GM21390 (cell line): ENCODE measurements at regions not wholly inside any gene's neighbourhood (a gene's known extent, or its start where the extent isn't known, plus 50 kb on each side); places are given as distances from the start of the nearest gene placed in this dataset.
"Not testable (repeated sequence)": the region's sequence is repeated elsewhere in the genome, so short reads cannot be mapped to it uniquely, and the experiment has no call there.

ENCODE experiments used
- ATAC-seq: cut with Tn5 transposase; IDR thresholded peaks from one replicate; pipeline ENCODE4 v1.9.1; 2021; ENCODE audit not compliant: unreplicated experiment

DNA sequence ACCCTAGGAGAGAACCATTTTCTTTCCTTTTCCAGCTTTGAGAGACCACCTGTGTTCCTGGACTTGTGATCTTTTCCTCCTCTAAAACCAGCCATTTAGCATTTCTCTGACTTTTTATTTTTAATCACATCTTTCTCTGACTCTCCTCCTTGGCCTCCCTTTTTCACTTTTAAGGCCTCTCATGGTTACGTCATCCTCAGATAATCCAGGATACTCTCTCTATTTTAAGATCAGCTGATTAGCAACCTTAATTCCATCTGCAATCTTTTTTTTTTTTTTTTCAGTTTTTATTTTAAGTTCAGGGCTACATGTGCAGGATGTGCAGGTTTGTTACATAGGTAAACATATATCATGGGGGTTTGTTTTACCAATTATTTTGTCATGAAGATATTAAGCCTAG is 54.0 kb downstream of the RFPL4B start:
- no peak for ATAC-seq

DNA sequence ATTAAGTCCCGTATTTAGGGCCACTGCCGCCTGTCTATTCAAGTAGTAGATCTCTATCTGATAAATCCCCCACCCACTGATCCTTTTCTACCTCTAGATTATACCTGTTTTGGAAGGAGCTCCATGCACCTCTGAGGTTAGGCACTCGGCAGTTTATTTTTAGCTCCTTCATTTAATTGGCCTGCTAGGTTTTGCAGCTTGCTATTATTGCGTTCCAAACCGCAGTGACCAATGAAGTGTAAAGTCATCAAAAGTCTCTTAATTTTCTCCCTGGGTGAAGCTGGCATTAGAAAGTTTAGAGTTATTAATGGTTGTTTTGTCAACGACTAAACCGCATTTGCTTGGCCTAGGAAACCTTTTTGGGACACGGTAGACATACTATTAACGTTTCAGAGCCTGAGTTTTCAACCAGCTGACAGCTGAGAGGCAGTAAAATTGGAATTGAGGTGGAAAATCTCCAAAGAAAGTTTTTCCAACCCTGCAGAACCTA is 60.0 kb downstream of the RFPL4B start:
- ATAC-seq, result no peak

DNA sequence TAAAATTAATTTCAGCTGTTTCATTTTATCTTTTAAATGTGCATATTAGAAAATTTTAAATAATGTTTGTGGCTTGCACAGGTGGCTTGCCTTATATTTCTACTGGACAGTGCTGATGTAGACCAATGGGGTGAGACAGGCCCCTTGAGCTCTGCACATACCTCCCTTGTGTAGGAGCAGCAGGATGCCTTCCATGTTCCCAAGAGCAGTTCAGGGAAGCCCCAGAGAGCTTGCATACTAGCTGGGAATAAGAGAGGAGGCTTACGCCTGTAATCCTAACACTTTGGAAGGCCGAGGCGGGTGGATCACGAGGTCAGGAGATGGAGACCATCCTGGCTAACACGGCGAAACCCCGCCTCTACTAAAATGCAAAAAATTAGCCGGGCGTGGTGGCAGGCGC is 61.4 kb downstream of the RFPL4B start:
- ATAC-seq, result no peak

DNA sequence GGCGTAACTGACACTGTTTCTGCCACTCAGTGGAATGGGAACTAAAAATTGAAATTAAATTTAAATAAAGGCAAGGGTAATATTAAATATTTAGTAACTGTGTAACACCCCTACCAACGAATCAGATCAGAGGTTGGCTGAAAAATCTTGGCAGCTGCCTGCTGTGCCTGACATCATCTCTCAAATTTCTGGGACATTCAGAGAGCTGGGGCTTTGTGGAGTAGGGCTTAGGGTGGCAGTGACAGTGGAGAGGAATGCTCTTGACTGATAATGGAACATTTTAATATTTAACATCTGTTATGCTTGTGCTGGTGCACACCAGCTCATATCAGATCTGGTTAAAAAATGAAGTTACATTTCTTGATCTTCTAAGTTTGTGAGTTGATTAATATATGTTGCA is 62.2 kb downstream of the RFPL4B start:
- no peak for ATAC-seq

DNA sequence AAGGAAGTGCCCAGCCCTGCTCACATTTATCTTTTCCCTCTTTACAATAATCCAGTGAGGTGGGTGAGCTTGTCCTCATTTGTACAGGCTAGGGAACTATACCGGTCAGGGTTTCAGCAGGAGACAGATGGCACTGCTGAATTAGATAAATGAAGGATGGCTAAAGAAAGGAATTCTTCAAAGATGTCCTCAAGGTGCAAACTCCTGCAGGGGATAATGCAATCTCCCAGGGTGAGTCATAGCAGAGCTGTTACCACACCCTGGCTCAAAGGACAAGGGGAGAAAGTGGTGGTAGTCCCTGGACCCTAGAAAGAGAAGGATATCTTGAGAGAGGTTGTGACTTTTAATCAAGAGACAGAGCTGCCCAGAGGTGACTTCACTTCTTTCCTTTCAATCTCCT is 66.7 kb downstream of the RFPL4B start:
- no peak for ATAC-seq

DNA sequence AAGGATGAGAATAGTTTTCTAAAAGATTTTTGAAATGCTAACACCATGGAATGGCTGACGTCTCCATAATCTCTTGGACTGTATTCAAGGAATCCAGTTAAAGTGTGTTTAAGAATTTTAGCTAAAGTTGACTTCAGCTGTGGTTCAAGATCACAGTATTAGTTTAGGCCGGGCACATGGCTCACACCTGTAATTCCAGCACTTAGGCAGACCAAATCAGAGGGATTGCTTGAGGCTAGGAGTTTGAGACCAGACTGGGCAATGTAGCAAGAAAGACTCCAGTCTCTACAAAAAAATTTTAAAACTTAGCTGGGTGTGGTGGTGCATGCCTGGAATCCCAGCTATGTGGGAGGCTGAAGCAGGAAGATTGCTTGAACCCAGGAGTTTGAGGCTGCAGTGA is 68.2 kb downstream of the RFPL4B start:
- no peak for ATAC-seq

DNA sequence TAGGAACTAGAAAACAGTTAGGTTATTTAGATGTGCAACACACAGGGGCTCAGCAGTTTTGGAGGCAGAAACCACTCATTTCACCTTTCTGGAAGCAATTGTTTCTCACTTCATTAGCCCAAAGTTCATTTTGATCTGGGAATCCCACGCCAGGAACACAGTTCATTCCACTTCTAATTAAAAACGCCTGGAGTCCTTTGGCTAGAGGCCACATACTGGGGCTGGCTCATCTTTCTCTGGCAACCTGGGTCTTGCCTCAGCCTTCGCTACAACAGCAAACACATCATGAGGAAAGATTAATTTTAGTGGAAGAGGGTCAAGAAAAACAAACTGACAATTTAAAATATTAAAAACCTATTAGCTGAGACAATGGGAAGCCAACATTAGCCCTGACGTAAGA is 69.7 kb downstream of the RFPL4B start:
- no peak for ATAC-seq

DNA sequence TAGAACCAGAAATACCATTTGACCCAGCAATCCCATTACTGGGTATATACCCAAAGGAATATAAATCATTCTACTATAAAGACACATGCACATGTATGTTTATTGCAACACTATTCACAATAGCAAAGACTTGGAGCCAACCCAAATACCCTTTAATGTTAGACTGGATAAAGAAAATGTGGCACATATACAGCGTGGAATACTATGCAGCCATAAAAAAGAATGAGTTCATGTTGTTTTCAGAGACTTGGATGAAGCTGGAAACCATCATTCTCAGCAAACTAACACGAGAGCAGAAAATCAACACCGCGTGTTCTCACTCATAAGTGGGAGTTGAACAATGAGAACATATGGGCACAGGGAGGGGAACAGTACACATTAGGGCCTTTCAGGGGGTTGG is 79.9 kb downstream of the RFPL4B start:
- not testable (repeated sequence) for ATAC-seq

DNA sequence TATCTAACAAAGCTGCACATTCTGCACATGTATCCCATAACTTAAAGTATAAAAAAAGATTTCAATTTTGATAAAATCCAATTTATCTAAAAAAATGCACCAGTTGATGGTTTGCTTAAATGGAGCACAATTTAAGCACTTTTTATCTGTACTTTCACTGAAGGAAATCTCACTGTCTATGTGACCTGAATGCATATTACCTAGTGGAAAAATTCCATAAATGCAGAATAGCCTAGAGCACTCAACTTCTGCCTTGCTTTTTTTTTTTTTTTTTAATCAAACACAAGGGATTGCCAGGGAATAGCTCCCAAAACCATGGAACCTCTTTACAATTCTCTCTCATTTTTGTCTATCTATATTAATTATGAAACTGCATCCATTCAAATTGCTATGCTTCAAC is 80.4 kb downstream of the RFPL4B start:
- no peak for ATAC-seq

DNA sequence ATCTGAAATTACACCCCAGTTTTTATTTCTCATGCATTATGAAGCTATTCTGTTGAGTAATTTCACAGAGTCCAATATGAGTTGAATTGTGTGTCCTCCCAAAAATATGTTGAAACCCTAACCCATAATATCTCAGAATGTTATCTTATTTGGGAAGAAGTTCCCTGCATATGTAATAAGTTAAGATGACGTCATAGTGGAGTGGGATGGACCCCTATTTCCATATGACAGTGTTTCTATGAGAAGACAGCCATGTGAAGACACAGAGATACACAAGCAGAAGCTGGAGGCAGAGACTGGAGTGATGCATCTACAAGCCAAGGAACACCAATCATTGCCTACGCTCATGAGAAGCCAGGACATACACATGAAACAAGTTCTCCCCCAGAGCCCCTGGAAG is 81.3 kb downstream of the RFPL4B start:
- no peak for ATAC-seq

DNA sequence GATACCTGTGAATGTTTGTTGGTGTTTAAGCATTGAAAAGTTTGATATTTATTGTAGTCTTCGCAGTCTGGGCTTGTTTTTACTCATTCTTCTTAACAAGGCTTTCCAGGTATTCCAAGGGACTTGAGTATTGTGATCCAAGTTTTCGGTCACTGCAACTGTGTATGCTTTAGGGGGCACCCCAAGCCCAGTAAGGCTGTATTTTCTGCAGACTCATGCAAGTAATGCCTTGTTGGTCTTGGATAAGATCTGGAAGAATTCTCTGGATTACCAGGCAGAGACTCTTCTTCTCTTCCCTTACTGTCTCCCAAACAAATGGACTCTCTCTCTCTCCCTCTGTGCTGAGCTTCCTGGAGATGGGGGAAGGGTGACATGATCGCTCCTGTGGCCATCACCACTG is 82.1 kb downstream of the RFPL4B start:
- no peak for ATAC-seq

DNA sequence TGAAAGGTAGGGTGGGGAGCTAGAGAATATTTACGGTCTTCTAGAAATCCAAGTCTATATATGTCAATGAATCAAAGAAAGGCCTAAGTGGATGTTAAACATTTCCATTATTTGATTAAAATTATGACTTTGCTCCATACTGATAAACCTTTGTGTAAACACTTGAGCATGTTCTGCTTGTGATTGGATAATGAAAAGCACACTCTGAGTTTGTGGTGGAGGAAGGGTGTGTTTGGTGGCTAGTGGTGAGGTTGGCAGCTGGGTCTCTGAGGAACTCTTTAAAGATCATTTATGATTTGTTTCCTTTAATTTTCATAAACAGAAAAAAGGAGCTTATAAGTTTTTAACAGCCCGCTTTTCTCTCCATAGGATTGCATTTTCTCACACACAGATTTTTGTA is 84.7 kb downstream of the RFPL4B start:
- no peak for ATAC-seq

DNA sequence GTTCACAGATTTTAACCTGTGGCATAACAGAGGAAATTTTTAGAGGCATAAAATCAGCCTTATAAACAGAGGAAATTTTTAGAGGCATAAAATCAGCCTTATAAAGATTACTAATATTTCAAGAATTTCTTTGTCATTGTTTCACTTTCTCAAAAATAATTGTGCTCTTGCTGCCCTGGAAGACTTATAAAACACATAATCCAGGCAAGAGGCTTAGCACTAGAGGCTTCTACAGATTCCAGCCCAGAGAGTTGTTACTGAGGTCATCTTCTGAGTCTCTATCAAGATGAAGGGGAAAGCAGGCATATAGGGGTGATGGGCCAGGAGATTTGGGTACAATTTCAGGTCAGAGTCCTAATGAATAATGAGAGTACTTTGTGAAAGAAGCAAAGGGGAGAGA is 85.7 kb downstream of the RFPL4B start:
- ATAC-seq, result no peak

DNA sequence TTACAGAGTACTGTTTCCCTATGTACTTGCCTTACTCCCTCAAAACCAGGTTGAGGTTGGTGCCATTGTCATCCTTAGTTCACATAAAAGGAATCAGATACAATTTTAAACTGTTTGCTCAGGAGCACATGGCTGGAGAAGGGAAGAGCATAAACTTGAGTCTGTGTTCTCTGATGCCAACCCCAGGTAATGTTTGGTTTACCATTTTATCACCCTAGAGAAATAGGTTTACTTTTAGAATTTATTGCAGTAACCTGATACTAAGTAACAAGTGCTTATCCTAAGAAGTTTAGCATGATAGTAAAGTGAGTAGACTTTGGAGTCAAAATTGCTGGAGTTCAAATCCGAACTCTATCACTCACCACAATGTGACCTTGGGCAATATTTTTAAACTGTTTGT is 86.3 kb downstream of the RFPL4B start:
- ATAC-seq, result no peak

DNA sequence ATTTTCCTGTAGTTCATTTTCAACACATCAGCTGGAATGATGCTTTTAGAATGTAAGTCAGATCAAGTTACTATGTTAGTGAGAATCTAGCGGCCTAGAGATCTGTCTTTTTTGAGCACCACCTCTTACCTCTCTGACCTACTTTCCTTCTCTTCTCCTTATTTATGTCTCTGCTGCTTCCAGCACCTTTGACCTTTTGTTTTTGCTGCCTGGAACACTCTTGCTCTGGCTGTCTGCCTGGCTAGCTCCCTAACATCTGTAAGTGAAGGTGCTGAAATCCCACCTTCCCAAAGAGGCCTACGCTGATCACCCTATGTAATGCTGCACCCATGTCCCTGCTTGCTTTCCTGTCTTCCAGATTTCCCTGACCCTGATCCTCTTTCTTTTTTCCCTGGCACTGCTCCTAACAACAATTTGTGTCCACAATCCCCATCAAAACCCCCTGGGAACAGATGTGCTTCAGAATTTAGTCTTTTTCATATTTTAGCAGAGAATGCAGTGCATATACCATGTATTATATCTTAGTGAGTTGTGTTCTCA is 87.8 kb downstream of the RFPL4B start:
- no peak for ATAC-seq

DNA sequence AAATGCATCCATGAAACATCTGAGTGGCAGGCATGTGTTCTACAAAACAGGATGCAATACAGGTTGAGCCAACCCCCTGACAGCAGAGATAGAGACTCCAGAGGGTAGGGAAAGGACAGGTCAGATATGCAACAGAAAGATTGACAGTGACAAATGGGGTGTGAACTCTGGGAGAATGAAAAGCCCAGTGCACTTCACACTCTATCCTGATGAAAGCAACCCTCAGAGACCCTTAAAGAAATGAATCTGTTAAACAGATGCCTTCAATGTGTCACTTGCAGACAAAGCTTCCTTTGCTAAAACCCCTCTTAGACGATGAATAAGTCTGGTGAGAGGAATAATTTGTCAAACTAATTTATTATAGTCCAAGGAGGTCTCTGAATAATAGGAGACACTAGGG is 89.9 kb downstream of the RFPL4B start:
- ATAC-seq, result no peak

DNA sequence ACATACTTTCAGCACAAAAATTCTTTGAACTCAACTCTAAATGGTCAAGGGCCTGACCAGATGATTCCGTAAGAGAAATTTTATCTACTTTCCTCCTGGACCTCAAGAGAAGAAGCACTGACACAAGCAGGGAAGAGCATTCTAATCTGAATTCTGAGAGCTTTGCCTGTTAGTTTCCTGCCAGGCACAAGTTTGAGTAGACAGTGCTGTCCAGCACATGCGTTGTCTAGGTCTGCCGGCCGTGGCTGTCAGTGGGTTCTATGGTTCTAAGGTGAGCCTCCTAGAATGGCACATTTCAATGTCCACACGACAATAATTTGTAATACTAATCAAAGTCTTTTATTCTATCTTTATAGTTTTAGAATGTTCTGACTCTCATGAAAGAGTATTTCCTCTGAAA is 91.9 kb downstream of the RFPL4B start:
- no peak for ATAC-seq

DNA sequence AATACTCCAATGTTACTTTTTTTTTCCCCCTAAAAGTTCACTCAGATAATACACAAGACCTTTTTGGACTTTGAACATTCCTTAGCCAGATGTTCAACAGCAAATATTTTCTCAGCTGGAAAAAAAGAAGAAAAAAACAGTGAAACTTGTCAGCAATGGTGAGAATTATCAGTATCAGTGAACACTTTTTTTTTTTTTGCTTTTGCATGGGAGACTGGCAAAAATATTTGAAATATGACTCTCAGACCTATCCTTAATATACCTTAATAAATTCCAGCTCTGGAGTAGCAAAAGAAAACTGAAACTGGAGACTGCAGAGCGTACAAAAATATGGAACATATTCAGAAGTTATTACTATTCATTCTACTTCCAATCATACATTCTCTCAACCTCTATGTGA is 92.3 kb downstream of the RFPL4B start:
- no peak for ATAC-seq

DNA sequence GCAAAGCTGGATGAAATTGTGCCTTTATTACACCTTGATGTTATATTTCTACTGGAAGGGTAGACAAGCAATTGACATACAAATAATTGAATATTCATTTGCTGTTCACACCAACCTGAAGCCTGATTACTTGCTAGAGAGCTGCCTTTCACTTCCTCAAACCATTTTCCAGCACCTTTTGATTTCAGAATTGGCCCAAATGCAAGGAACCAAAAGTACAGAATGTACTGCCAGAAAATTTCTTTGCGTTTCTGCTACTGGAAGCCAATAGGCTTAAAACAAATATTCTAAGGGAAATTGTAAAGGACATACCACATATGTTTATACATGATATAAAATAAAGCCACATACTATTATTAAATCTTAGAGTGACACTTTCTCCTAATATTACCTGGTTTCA is 94.5 kb downstream of the RFPL4B start:
- no peak for ATAC-seq

DNA sequence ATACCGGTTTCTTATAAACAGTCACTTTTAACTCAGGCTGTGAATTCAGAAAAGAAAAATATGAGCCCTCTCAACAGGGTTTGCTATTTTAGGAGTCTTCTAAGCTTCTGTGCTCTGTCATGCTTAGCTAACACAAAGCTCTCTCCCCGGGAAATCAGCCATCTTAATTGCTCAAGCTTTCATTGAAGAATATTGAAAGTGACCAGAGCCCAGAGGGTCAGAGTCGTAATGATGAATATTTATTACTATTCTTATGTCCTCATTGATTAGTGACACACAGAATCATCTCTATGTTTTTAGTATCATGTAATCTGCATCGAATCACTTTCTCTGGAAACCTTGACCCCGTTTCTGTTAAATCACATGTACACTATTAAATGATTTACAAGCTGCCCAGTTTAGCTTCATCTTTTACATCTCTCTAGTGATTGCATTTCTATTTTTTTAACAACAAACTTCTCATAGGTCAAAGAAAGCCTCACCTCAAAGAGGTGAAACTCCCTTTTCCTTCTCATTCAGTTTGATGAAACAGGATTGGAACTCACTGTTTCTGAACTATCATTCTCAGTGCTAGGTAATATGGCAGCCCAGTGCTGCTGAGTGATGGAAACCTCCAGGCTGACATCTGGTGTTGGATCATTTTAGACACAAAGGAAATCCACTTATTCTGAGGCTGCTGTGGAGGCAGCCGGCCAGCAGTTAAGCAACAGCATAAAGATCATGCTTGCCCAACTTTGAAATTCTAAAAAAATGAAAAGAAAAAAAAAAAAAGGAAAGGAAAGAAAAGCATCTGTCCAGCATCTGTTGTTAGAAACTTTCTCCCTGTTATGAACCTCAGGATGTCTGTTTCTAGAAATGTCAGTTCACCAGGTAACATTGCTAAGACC is 96.3 kb downstream of the RFPL4B start:
- no peak for ATAC-seq

DNA sequence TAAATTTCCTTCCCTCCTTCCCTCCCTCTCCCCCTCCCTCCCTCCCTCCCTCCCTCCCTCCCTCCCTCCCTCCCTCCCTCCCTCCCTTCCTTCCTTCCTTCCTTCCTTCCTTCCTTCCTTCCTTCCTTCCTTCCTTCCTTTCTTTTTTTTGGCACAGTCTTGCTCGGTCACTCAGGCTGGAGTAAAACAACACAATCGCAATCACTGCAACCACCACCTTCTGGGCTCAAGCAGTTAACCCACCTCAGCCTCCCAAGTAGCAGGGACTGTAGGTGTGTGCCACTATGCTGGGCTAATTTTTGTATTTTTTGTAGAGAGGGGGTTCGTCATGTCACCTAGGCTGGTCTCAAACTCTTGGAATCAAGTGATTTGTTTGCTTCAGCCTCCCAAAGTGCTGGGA is 101.7 kb downstream of the RFPL4B start:
- ATAC-seq, result not testable (repeated sequence)

DNA sequence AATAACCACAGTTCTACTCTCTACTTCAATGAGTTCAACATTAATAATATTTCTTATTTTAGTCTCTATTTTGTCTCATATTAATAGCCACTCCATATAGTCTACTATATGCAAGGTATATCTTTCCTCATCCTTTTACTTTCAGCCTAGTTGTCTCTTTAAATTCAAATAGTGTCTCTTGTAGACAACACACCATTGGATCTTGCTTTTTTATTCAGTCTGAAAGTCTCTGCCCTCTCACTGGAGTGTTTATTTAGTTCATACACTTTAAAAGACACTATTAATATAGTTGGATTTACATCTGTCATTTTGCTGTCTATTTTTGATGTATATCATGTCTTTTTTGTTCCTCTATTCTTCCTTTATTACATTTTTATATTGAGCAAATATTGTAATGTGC is 103.5 kb downstream of the RFPL4B start:
- no peak for ATAC-seq

DNA sequence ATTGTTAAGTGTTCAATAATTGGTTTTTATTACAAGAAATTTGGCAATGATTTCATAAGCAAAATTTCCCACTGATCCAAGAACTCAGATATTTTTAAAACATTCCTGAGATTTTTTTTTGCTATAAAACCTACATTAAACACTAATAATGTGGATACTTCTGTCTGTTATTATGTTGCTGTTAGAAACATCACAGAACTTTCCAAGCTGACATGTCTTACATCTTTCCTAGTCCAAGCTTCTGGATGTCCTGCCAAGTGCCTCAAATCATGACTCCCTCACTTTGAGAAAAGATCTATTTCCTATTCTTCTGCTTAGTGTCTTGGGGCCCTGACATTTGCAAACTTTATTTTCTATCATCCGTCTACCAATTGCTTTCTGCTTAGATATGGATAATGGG is 110.8 kb downstream of the RFPL4B start:
- no peak for ATAC-seq
